Adrenal gland (tissue), 9 donors: ENCODE measurements at regions not wholly inside any gene's neighbourhood (a gene's known extent, or its start where the extent isn't known, plus 50 kb on each side); places are given as distances from the start of the nearest gene placed in this dataset.

Experiments
- DNase-seq, 7 donors: peaks; one replicate each; pipeline ENCODE4 v3.0.0-alpha.2; 2019 to 2020
- H3K27ac ChIP-seq, 5 donors: fragments of 200-600 bp; sonication (generic) in 4 of 5; 1 replicate in 3 of 5; 2 replicates in 2 of 5; pipeline versions ENCODE4 v1.5.1 to v1.8.0; 2016 to 2020; ENCODE audit warnings: mild to moderate bottlenecking in 1 of 5
- H3K27me3 ChIP-seq: fragments of 200-600 bp; 2 replicates; pipeline ENCODE4 v1.8.0; 2021
- H3K36me3 ChIP-seq, 2 donors: fragments of 200-600 bp; replicated peaks in 1 of 2; 1 replicate in 1 of 2; 2 replicates in 1 of 2; pipeline versions ENCODE4 v1.5.1 to v1.8.0; 2018 to 2022
- H3K4me1 ChIP-seq, 2 donors: fragments of 200-600 bp; replicated peaks in 1 of 2; 1 replicate in 1 of 2; 2 replicates in 1 of 2; pipeline versions ENCODE4 v1.5.1 to v1.8.0; 2018 to 2021
- H3K4me3 ChIP-seq, 4 donors: fragments of 200-600 bp; sonication (generic) in 3 of 4; one replicate each; pipeline ENCODE4 v1.5.1; 2016 to 2018
- H3K9me3 ChIP-seq, 3 donors: fragments of 200-600 bp; sonication (generic) in 1 of 3; replicated peaks in 1 of 3; 1 replicate in 2 of 3; 2 replicates in 1 of 3; pipeline versions ENCODE4 v1.5.1 to v1.8.0; 2016 to 2021
- POLR2A ChIP-seq, 2 donors: fragments of 450-650 bp; IDR thresholded peaks; one replicate each; pipeline ENCODE4 v1.6.1; 2017; ENCODE audit warnings: antibody characterized with exemption in 2 of 2, mild to moderate bottlenecking in 2 of 2, moderate library complexity in 1 of 2
- WGBS, 4 donors: extraction: QIAGEN DNeasy Blood & Tissue Kit in 2 of 4; methylation state at CpG; one replicate each; pipeline versions ENCODE4 v1.1.5 to v1.1.7; 2013 to 2017; 5-methylcytosine and 5-hydroxymethylcytosine counted together
- intact Hi-C, 2 donors: fragments of 100-400 bp; cut with DNase I; formaldehyde crosslinking; loops; one replicate each; pipeline versions ENCODE4 v1.14.1 to v1.15.0; 2022 to 2023
- TF ChIP-seq, protein P1 (sequence below), 6 experiments: fragments of 450-650 bp in 4 of 6; fragments of 200-600 bp in 2 of 6; sonication (generic) in 1 of 6; IDR thresholded peaks; 1 replicate in 5 of 6; 2 replicates in 1 of 6; pipeline versions ENCODE4 v1.5.1 to v1.8.0; 2016 to 2021; ENCODE audit warnings: antibody characterized with exemption in 6 of 6, mild to moderate bottlenecking in 2 of 6, moderate library complexity in 1 of 6
- donor health status: healthy with polysubstance abuse.
- donor health status: Bipolar disorder and iron deficiency.
- donor health status: DM: yes; HTN: yes; CAD: no.
- donor health status: DM: no; HTN: no; CAD: no.
- donor health status: DM: no; HTN: no; CAD: no.

DNA sequence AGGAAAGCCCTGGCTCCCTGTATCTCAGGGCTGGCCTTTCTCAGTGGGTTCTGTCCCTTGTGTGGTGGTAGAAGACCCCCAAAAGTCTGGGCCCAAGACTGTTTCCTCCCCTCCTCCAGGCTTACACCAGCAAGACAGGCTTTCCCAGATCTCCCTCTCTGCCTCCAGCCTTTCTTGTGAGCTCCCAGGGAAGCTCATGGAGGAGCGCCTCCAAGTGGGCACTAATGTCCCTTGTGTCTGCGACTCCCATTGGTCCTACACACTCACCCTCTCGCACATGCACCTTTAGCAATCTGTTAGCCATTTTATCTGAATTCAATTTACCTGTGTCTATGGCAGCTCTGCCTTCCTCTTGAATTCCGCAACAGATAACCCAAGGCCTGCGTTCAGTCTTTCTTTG lies 251.1 kb upstream of the CAND1 start:
- H3K4me1 ChIP-seq: no peaks in the 10 kb centered on the region
- intact Hi-C loops: loop anchor here in 1 of 2 donors (5.0 kb wide), 1 partner anchor 204 kb away; no protein-coding TSS in a partner anchor
- H3K27me3 ChIP-seq: no peaks in the 10 kb centered on the region
- TF ChIP-seq, protein P1, sequence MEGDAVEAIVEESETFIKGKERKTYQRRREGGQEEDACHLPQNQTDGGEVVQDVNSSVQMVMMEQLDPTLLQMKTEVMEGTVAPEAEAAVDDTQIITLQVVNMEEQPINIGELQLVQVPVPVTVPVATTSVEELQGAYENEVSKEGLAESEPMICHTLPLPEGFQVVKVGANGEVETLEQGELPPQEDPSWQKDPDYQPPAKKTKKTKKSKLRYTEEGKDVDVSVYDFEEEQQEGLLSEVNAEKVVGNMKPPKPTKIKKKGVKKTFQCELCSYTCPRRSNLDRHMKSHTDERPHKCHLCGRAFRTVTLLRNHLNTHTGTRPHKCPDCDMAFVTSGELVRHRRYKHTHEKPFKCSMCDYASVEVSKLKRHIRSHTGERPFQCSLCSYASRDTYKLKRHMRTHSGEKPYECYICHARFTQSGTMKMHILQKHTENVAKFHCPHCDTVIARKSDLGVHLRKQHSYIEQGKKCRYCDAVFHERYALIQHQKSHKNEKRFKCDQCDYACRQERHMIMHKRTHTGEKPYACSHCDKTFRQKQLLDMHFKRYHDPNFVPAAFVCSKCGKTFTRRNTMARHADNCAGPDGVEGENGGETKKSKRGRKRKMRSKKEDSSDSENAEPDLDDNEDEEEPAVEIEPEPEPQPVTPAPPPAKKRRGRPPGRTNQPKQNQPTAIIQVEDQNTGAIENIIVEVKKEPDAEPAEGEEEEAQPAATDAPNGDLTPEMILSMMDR (IDR thresholded peaks at IDR 0.05): no peak
- TF ChIP-seq POLR2A (IDR thresholded peaks at IDR 0.05): no peak
- no peaks in the 10 kb centered on the region for H3K9me3 ChIP-seq
- H3K27ac ChIP-seq: no peak overlapping the region
- H3K36me3 ChIP-seq: no peaks in the 10 kb centered on the region
- no peak for DNase-seq
- 90 to 93% (median 92%) methylated on average over 5 of the region's 5 CpGs for WGBS, 4 donors
- H3K4me3 ChIP-seq: no peak overlapping the region

DNA sequence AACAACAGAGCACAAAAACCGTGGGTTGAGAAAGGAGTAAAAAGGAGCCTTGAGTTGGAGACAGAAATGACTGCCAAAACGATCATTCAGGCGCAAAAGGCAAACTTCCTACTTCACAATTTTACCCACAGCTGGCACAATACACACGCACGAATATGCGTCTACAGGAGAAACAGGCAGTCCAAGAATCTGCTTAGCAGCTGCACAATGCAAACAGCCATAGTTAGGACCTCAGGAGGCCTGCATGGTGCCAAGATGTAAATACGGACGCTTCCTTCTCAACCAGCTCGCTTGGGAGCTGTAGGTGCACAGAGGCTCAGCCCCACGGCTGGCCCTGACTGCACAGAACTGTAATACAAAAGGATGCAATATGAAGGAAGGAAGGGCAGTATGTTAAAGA lies 250.1 kb upstream of the CAND1 start:
- H3K9me3 ChIP-seq: no peaks in the 10 kb centered on the region
- intact Hi-C loops: loop anchor here in 1 of 2 donors (5.0 kb wide), 1 partner anchor 203 kb away; no protein-coding TSS in a partner anchor
- no peaks in the 10 kb centered on the region for H3K4me1 ChIP-seq
- no peaks in the 10 kb centered on the region for H3K36me3 ChIP-seq
- no peaks in the 10 kb centered on the region for H3K27me3 ChIP-seq
- 69 to 84% (median 78%) methylated on average over 10 of the region's 10 CpGs for WGBS, 4 donors
- no peak overlapping the region for H3K27ac ChIP-seq
- no peak overlapping the region for H3K4me3 ChIP-seq
- DNase-seq: no peak
- TF ChIP-seq, protein P1 (IDR thresholded peaks at IDR 0.05): no peak
- no peak for TF ChIP-seq POLR2A (IDR thresholded peaks at IDR 0.05)

DNA sequence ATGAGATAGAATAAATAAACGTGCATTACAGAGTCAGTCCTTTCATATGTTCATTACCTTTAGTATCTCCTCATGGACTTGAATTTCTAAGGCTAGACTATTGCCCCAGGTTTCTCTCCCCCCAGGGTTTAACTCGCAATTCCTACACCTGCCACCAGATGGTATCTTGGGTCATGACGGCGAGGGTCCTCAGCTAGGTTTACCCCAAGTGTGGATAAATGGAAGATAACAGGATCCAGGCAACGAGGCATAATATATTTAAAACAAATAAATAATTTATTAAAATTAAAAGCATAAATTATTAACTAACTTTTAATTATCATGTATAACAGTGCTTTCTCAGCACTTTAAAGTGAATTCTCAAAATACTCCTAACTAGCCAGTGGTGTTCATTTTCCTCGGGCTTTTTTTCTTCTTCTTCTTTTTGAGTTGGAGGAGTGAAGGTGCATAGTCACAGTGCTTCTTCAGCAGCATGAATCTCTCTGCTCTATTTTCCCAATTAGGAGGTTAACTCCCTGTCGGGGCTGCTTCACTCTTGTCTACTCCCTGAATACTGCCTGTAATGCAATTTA lies 243.5 kb upstream of the CAND1 start:
- Histone ChIP-seq H3K36me3 (no peaks in the 10 kb centered on the region), H3K4me1 (no peaks in the 10 kb centered on the region), H3K4me3 (no peak overlapping the region), H3K9me3 (no peaks in the 10 kb centered on the region), H3K27ac (no peak overlapping the region), H3K27me3 (no peaks in the 10 kb centered on the region)
- TF ChIP-seq, protein P1 (IDR thresholded peaks at IDR 0.05): peak; percentile 34 to 70 (median 64)
- no peak for TF ChIP-seq POLR2A (IDR thresholded peaks at IDR 0.05)
- 26 to 32% (median 31%) methylated on average over 7 of the region's 7 CpGs for WGBS, 4 donors
- DNase-seq: peak; percentile 11 to 60 (median 26)
- intact Hi-C loops: no loop called here

DNA sequence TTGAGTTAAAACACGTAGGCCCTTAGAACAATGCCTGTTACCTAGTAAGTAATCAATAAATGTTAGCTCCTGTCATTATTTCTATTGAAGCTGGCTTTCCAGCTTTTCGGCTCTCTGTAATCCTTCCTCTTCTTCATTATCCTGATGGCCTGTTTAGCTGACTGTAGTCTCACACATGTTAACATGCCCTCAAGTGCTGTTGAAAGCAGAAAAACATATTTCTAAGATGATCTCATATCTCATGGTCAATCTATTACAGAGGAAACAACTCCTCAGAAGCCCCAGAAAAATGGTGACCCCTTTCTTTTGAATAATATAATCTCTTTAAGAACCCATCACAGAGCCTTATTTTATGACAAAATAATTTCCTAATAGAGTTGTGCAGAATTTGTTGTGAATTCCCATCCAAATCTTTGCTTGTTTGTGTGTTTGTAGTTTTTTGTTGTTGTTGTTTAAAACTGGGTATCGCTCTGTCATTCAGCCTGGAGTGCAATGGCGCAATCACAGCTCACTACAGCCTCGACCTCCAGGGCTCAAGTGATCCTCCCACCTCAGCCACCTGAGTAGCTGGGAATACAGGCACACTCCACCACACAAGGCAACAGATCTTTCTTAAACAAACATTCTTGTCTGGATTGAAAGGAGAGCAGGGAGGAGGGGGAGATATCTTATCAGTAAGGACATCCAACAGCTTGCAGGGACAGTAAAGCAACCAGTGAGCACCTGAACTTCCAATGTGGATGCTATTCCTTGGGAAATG lies 242.5 kb upstream of the CAND1 start:
- Histone ChIP-seq H3K27me3 (no peaks in the 10 kb centered on the region), H3K4me1 (no peaks in the 10 kb centered on the region), H3K9me3 (no peaks in the 10 kb centered on the region), H3K27ac (no peak overlapping the region), H3K36me3 (no peaks in the 10 kb centered on the region), H3K4me3 (no peak overlapping the region)
- DNase-seq: no peak
- WGBS, 4 donors: 85 to 87% (median 86%) methylated on average over 5 of the region's 5 CpGs
- intact Hi-C loops: no loop called here
- no peak for TF ChIP-seq POLR2A (IDR thresholded peaks at IDR 0.05)
- TF ChIP-seq, protein P1 (IDR thresholded peaks at IDR 0.05): no peak
